ENCODE measurements at regions not wholly inside any gene's neighbourhood (a gene's known extent, or its start where the extent isn't known, plus 50 kb on each side); places are given as distances from the start of the nearest gene placed in this dataset.

DNA sequence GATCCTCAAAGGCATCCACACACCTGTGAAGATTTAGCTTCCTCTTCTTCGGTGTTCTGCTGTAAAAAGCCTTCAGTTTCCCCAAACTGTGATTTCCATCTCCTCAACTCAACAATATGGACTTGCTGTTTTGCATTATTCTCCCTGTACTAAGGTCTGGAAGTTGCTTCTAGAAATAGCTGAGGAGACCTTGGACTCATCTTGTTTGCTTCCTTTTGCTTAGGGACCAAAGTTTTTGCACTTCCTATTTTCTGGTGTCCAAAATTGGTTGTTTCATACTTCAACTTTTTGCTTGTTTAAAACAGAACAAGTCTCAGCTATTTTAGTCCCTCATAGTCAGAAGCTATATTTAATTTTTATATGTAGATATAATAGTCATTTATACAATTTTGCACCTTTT lies 201.9 kb upstream of the COPS8 start:
- no peak for TF ChIP-seq POLR2A (IDR thresholded peaks at IDR 0.05)
- no peak for TF ChIP-seq CTCF (IDR thresholded peaks at IDR 0.05)
- Histone ChIP-seq H3K36me3 (replicated peaks in 1 of 2; ENCODE audit: insufficient read depth in 1 of 2, low read depth in 2 of 2) (no peaks in the 10 kb centered on the region), H3K27ac (no peak overlapping the region), H3K4me1 (peaks cover 11% of the 10 kb centered on the region), H3K9me3 (no peaks in the 10 kb centered on the region), H3K4me3 (no peak overlapping the region), H3K27me3 (no peaks in the 10 kb centered on the region)
- DNase-seq (no peak), ATAC-seq (no peak)
- intact Hi-C loops (cut with DNase I) = no loop called here
- 83 to 89% methylated on average over 1 of the region's 1 CpG for WGBS, 2 donors

- no peak overlapping the region for H3K4me3 ChIP-seq
- no peak overlapping the region for H3K27ac ChIP-seq
- no peak for TF ChIP-seq CTCF (IDR thresholded peaks at IDR 0.05)
- no peak for TF ChIP-seq POLR2A (IDR thresholded peaks at IDR 0.05)
- peaks cover 13% of the 10 kb centered on the region for H3K4me1 ChIP-seq
- intact Hi-C loops (cut with DNase I) = no loop called here
- H3K27me3 ChIP-seq = no peaks in the 10 kb centered on the region
- no peak for ATAC-seq
- no peak for DNase-seq
- H3K9me3 ChIP-seq = no peaks in the 10 kb centered on the region
- 75 to 87% methylated on average over 5 of the region's 5 CpGs for WGBS, 2 donors
- no peaks in the 10 kb centered on the region for H3K36me3 ChIP-seq (replicated peaks in 1 of 2; ENCODE audit: insufficient read depth in 1 of 2, low read depth in 2 of 2)
Measured at GRCh38 chr2:236884569-236885175, 201.0 kb upstream of the COPS8 start.

DNA sequence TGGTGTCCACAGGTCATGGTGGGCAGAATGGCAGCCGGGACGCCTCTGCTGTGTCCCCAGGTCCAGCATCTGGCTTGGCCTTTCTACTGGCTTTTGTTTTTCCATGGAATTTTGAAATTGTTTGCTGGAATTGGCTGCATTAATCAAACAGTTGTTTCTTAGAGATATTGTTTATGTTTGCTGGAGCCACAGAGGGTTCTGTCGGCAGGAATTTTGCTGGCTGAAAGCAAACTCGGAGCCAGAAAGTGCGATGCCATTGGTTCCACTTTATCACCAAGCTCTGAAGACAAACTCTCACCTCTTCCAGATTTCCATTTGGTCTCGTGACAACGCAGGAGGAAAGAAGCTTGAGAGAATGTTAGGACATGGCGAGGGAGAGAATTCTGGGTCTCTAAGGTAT lies 199.2 kb upstream of the COPS8 start:
- no peaks in the 10 kb centered on the region for H3K9me3 ChIP-seq
- intact Hi-C loops (cut with DNase I) = no loop called here
- H3K36me3 ChIP-seq (replicated peaks in 1 of 2; ENCODE audit: insufficient read depth in 1 of 2, low read depth in 2 of 2) = no peaks in the 10 kb centered on the region
- H3K4me3 ChIP-seq = no peak overlapping the region
- DNase-seq = no peak
- H3K4me1 ChIP-seq = peaks cover 13% of the 10 kb centered on the region
- no peak overlapping the region for H3K27ac ChIP-seq
- H3K27me3 ChIP-seq = no peaks in the 10 kb centered on the region
- ATAC-seq = no peak
- TF ChIP-seq POLR2A (IDR thresholded peaks at IDR 0.05) (no peak), CTCF (IDR thresholded peaks at IDR 0.05) (no peak)
- 90 to 96% methylated on average over 8 of the region's 8 CpGs for WGBS, 2 donors

- WGBS, 2 donors = 76 to 87% methylated on average over 6 of the region's 6 CpGs
- H3K4me3 ChIP-seq = no peak overlapping the region
- ATAC-seq (no peak), DNase-seq (no peak)
- no peaks in the 10 kb centered on the region for H3K36me3 ChIP-seq (replicated peaks in 1 of 2; ENCODE audit: insufficient read depth in 1 of 2, low read depth in 2 of 2)
- no peak for TF ChIP-seq POLR2A (IDR thresholded peaks at IDR 0.05)
- no peak for TF ChIP-seq CTCF (IDR thresholded peaks at IDR 0.05)
- H3K4me1 ChIP-seq = peaks cover 13% of the 10 kb centered on the region
- H3K27me3 ChIP-seq = no peaks in the 10 kb centered on the region
- H3K9me3 ChIP-seq = no peaks in the 10 kb centered on the region
- intact Hi-C loops (cut with DNase I) = no loop called here
- no peak overlapping the region for H3K27ac ChIP-seq
Measured at GRCh38 chr2:236887531-236887930, 198.2 kb upstream of the COPS8 start.

Data from body of pancreas (tissue), 4 donors.